Breast epithelium (tissue), 4 donors: ENCODE measurements at regions not wholly inside any gene's neighbourhood (a gene's known extent, or its start where the extent isn't known, plus 50 kb on each side); places are given as distances from the start of the nearest gene placed in this dataset.

Experiments used
- DNase-seq, 2 donors: peaks; one replicate each; pipeline ENCODE4 v3.0.0-alpha.2; 2019; ENCODE audit warnings: low spot score in 2 of 2
- H3K27ac ChIP-seq, 2 donors: fragments of 200-600 bp; sonication (generic) in 1 of 2; one replicate each; pipeline ENCODE4 v1.5.1; 2016 to 2019; ENCODE audit warnings: mild to moderate bottlenecking in 1 of 2
- H3K27me3 ChIP-seq, 2 donors: fragments of 200-600 bp; sonication (generic) in 1 of 2; one replicate each; pipeline versions ENCODE4 v1.5.1 to v1.6.0; 2017 to 2019; ENCODE audit warnings: control low read depth in 1 of 2, mild to moderate bottlenecking in 1 of 2
- H3K36me3 ChIP-seq: fragments of 200-600 bp; one replicate; pipeline ENCODE4 v1.5.1; 2019
- H3K4me1 ChIP-seq, 2 donors: fragments of 200-600 bp; sonication (generic); one replicate each; pipeline ENCODE4 v1.5.1; 2016 to 2019; ENCODE audit warnings: control low read depth in 1 of 2
- H3K4me3 ChIP-seq, 3 donors: fragments of 200-600 bp; sonication (generic); 1 replicate in 2 of 3; 2 replicates in 1 of 3; pipeline ENCODE4 v1.5.1; 2016 to 2019; ENCODE audit warnings: mild to moderate bottlenecking in 3 of 3, moderate library complexity in 2 of 3
- H3K9me3 ChIP-seq, 2 donors: fragments of 200-600 bp; sonication (generic) in 1 of 2; one replicate each; pipeline ENCODE4 v1.5.1; 2016 to 2019; ENCODE audit warnings: control low read depth in 1 of 2
- POLR2A ChIP-seq: fragments of 450-650 bp; IDR thresholded peaks from one replicate; pipeline ENCODE4 v1.6.1; 2016; ENCODE audit warnings: antibody characterized with exemption, mild to moderate bottlenecking, moderate library complexity
- POLR2AphosphoS5 ChIP-seq, 3 donors: sonication (generic); formaldehyde crosslinking; IDR thresholded peaks; one replicate each; pipeline ENCODE4 v1.6.1; 2017; ENCODE audit warnings: antibody characterized with exemption in 3 of 3
- intact Hi-C: fragments of 100-400 bp; cut with DNase I; formaldehyde crosslinking; loops from one replicate; pipeline ENCODE4 v1.15.1; 2023; ENCODE audit warnings: low total_unique reads
- TF ChIP-seq, protein P1 (sequence below), 3 donors: fragments of 450-650 bp; IDR thresholded peaks; one replicate each; pipeline ENCODE4 v1.5.1; 2016 to 2017; ENCODE audit warnings: antibody characterized with exemption in 3 of 3, mild to moderate bottlenecking in 3 of 3, moderate library complexity in 3 of 3

DNA sequence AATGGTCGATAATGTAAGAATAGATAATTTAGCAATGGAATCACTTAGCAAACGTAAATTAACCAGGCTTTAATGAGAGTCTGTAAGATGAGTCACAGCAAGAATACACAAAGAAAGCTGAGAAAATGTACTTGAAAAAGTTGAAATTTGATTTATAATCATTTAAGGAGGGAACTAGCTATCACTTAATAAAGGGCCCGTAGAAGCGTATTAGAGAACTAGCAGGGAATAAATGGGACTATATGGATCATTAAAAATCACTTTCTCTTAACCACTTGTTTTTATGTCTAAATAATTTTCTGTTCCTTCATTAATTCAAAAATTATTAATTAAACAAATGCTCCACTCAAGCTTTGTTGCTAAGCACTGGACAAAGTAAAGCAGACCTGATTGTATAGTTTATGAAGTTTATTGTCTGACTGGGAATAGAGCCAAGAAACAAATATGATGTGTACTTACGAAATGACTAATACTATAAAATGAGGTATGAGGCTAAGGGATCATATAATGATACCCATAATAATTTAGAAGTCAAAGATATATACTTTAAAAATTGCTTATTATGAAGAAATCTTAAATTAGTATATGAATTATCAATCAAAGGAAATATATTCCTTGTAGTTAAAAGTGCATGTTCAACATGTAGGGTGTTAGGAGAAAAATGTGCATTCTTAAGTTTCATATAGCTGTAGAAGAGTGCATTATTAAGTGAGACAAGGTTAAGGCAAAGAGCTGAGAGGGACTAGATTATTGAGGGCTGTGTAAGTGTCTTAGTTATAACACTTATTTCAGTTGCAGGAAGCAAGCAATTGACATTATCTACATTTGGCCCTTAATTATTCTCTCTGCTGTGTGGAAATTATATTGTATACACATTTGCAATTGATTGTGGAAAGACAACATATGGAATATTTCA, 196.8 kb downstream of the PRDM9 start:
- H3K4me1 ChIP-seq = no peaks in the 10 kb centered on the region
- DNase-seq = no peak
- no peak overlapping the region for H3K4me3 ChIP-seq
- H3K9me3 ChIP-seq = no peaks in the 10 kb centered on the region
- no peaks in the 10 kb centered on the region for H3K27me3 ChIP-seq
- TF ChIP-seq POLR2A (no peak), POLR2AphosphoS5 (IDR thresholded peaks at IDR 0.05) (no peak)
- TF ChIP-seq, protein P1, sequence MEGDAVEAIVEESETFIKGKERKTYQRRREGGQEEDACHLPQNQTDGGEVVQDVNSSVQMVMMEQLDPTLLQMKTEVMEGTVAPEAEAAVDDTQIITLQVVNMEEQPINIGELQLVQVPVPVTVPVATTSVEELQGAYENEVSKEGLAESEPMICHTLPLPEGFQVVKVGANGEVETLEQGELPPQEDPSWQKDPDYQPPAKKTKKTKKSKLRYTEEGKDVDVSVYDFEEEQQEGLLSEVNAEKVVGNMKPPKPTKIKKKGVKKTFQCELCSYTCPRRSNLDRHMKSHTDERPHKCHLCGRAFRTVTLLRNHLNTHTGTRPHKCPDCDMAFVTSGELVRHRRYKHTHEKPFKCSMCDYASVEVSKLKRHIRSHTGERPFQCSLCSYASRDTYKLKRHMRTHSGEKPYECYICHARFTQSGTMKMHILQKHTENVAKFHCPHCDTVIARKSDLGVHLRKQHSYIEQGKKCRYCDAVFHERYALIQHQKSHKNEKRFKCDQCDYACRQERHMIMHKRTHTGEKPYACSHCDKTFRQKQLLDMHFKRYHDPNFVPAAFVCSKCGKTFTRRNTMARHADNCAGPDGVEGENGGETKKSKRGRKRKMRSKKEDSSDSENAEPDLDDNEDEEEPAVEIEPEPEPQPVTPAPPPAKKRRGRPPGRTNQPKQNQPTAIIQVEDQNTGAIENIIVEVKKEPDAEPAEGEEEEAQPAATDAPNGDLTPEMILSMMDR (IDR thresholded peaks at IDR 0.05) = no peak
- no peaks in the 10 kb centered on the region for H3K36me3 ChIP-seq
- intact Hi-C loops = no loop called here
- no peak overlapping the region for H3K27ac ChIP-seq

DNA sequence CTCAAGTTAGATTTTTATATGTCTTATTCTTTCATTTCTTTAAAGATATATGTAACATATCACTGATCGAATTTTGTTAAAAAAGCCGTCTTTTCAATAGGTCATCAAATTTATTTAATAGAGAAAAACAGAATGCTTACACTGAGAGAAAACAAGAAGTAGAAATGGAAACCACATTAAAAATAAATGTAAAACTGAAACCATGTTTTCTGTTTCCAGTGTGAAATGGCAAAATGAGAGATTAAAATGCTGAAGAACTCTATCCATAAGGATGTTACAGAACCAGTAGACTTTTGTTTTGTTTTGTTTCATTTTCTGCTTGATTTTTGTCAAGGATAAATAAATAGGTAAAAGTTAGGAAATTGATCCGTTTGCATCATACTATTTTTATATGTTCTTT, 210.1 kb downstream of the PRDM9 start:
- Histone ChIP-seq H3K36me3 (no peaks in the 10 kb centered on the region), H3K4me3 (no peak overlapping the region), H3K27me3 (no peaks in the 10 kb centered on the region), H3K4me1 (no peaks in the 10 kb centered on the region), H3K27ac (no peak overlapping the region), H3K9me3 (no peaks in the 10 kb centered on the region)
- no peak for TF ChIP-seq POLR2A
- TF ChIP-seq, protein P1 (IDR thresholded peaks at IDR 0.05) = no peak
- TF ChIP-seq POLR2AphosphoS5 (IDR thresholded peaks at IDR 0.05) = no peak
- DNase-seq = no peak
- intact Hi-C loops = no loop called here

DNA sequence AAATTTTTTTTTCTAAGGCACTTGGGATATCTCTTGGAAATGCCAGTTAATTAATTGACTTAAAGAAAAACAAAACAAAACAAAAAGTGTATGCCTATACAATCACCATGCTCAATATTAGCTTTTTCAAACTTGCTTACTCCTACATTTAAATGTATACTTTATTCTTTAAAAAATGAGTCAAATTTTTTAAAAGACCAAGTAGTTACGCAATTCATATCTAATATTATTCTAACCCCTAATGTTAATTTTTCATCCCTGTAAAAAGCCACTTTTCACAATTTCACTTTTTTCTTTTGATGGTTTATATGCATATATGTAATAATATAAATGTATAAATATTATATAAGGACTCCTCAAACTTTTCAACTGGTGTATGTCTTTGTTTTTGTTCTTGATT, 211.2 kb downstream of the PRDM9 start:
- no peak overlapping the region for H3K27ac ChIP-seq
- no peaks in the 10 kb centered on the region for H3K36me3 ChIP-seq
- no peaks in the 10 kb centered on the region for H3K4me1 ChIP-seq
- TF ChIP-seq, protein P1 (IDR thresholded peaks at IDR 0.05) = no peak
- TF ChIP-seq POLR2A (no peak), POLR2AphosphoS5 (IDR thresholded peaks at IDR 0.05) (no peak)
- intact Hi-C loops = no loop called here
- H3K27me3 ChIP-seq = no peaks in the 10 kb centered on the region
- no peaks in the 10 kb centered on the region for H3K9me3 ChIP-seq
- no peak for DNase-seq
- no peak overlapping the region for H3K4me3 ChIP-seq

DNA sequence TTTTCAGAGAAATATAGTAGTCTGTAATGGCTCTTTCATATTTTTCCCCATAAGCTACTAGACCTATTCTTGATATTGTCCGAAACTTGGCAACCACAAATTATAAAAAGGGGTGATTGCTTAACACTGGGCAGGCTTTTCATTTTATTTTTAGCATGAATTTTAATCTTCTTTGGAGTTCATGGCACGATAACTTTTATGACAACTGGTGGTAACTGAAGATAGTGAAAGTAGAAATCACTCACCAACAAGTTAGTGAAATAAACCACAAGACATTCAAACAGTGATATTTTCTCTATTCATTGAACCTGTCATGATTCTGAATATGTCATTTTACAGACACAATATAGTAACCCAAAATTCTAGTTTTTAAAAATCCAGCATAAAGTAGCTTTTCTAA, 213.9 kb downstream of the PRDM9 start:
- Histone ChIP-seq H3K4me1 (no peaks in the 10 kb centered on the region), H3K9me3 (no peaks in the 10 kb centered on the region), H3K27ac (no peak overlapping the region), H3K36me3 (no peaks in the 10 kb centered on the region), H3K27me3 (no peaks in the 10 kb centered on the region), H3K4me3 (no peak overlapping the region)
- TF ChIP-seq POLR2A = no peak
- TF ChIP-seq POLR2AphosphoS5 (IDR thresholded peaks at IDR 0.05) = no peak
- TF ChIP-seq, protein P1 (IDR thresholded peaks at IDR 0.05) = no peak
- DNase-seq = no peak
- intact Hi-C loops = no loop called here

DNA sequence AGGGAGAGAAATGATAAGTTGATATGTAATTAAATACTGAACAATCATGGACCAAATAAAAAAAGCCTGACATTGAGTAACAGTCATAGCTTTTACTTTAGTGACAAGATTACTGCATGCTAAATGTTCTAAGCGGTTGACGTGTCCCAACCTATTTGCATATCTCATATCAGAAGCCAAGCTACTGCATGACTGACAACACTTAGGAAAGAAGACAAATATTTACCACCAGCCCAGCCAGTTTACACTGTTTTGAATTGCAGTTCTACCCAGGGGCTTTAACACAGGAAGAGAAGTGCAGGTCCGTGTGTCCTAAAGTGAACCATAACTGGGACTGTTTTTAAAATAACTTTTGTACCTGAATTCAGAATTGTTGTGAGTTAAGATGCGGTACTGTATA, 219.9 kb downstream of the PRDM9 start:
- TF ChIP-seq POLR2AphosphoS5 (IDR thresholded peaks at IDR 0.05) (no peak), POLR2A (no peak)
- TF ChIP-seq, protein P1 (IDR thresholded peaks at IDR 0.05) = no peak
- Histone ChIP-seq H3K4me1 (no peaks in the 10 kb centered on the region), H3K27ac (no peak overlapping the region), H3K27me3 (no peaks in the 10 kb centered on the region), H3K36me3 (no peaks in the 10 kb centered on the region), H3K9me3 (no peaks in the 10 kb centered on the region), H3K4me3 (no peak overlapping the region)
- DNase-seq = no peak
- intact Hi-C loops = no loop called here
